NCI-H1105 (cell line): ENCODE measurements at regions not wholly inside any gene's neighbourhood (a gene's known extent, or its start where the extent isn't known, plus 50 kb on each side); places are given as distances from the start of the nearest gene placed in this dataset.

Source experiments
- DNase-seq: peaks from one replicate; lab custom pipeline; 2025; lab: John Stamatoyannopoulos, UW

GRCh38 chr3:98991393-98991792, 89.9 kb upstream of the DCBLD2 start:
- DNase-seq = no peak

- DNase-seq = no peak
Measured at GRCh38 chr3:98990657-98991056, 89.2 kb upstream of the DCBLD2 start.

- no peak for DNase-seq
Measured at GRCh38 chr3:98986073-98986472, 84.6 kb upstream of the DCBLD2 start.

GRCh38 chr3:98985431-98985830, 83.9 kb upstream of the DCBLD2 start:
- no peak for DNase-seq

GRCh38 chr3:98984024-98984423, 82.5 kb upstream of the DCBLD2 start:
- DNase-seq = no peak

GRCh38 chr3:98982351-98982750, 80.9 kb upstream of the DCBLD2 start:
- no peak for DNase-seq

- no peak for DNase-seq
Measured at GRCh38 chr3:98980915-98981596, 79.6 kb upstream of the DCBLD2 start.

GRCh38 chr3:98979296-98979695, 77.8 kb upstream of the DCBLD2 start:
- no peak for DNase-seq

GRCh38 chr3:98978068-98978811, 76.7 kb upstream of the DCBLD2 start:
- DNase-seq = no peak

- DNase-seq = no peak
Measured at GRCh38 chr3:98977520-98977919, 76.0 kb upstream of the DCBLD2 start.

GRCh38 chr3:98974442-98974841, 72.9 kb upstream of the DCBLD2 start:
- DNase-seq = no peak

GRCh38 chr3:98972720-98973119, 71.2 kb upstream of the DCBLD2 start:
- DNase-seq = no peak

GRCh38 chr3:98972155-98972554, 70.7 kb upstream of the DCBLD2 start:
- no peak for DNase-seq

GRCh38 chr3:98971169-98971681, 69.7 kb upstream of the DCBLD2 start:
- DNase-seq = no peak

GRCh38 chr3:98969295-98969694, 67.8 kb upstream of the DCBLD2 start:
- DNase-seq = no peak

GRCh38 chr3:98968824-98969223, 67.3 kb upstream of the DCBLD2 start:
- no peak for DNase-seq

GRCh38 chr3:98968347-98968746, 66.9 kb upstream of the DCBLD2 start:
- DNase-seq = no peak

- no peak for DNase-seq
Measured at GRCh38 chr3:98967758-98968157, 66.3 kb upstream of the DCBLD2 start.

GRCh38 chr3:98966862-98967546, 65.5 kb upstream of the DCBLD2 start:
- no peak for DNase-seq

GRCh38 chr3:98966434-98966833, 64.9 kb upstream of the DCBLD2 start:
- no peak for DNase-seq

GRCh38 chr3:98964784-98965183, 63.3 kb upstream of the DCBLD2 start:
- no peak for DNase-seq

GRCh38 chr3:98963546-98963945, 62.1 kb upstream of the DCBLD2 start:
- DNase-seq = no peak

- DNase-seq = no peak
Measured at GRCh38 chr3:98962951-98963350, 61.5 kb upstream of the DCBLD2 start.
